Panc1 (cell line): ENCODE measurements at regions not wholly inside any gene's neighbourhood (a gene's known extent, or its start where the extent isn't known, plus 50 kb on each side); places are given as distances from the start of the nearest gene placed in this dataset.

Experiments used
- ATAC-seq: fragments of 200-7000 bp; cut with Tn5 transposase; 2 replicates; pipeline ENCODE4 v1.9.1; 2020; ENCODE audit warnings: mild to moderate bottlenecking, moderate library complexity
- BruUV-seq: library from RNA; stranded (reverse); fragments of 400-500 nt; replicated peaks from 2 replicates; lab custom pipeline; 2021; lab: Mats Ljungman, UMichigan
- CTCF ChIA-PET: fragments of 300-600 bp; sonication (Branson Sonifier 250); formaldehyde crosslinking; loops from one replicate; lab custom pipeline; 2022; ENCODE audit warnings: antibody characterized with exemption; lab: Charles Lee
- POLR2A ChIA-PET: fragments of 300-600 bp; sonication (Branson Sonifier 250); formaldehyde crosslinking; loops from one replicate; lab custom pipeline; 2022; ENCODE audit warnings: antibody characterized with exemption; lab: Charles Lee
- DNase-seq: peaks from one replicate; pipeline ENCODE4 v3.0.0-alpha.2; 2010; ENCODE audit warnings: low read depth, low spot score
- H3K27ac ChIP-seq: 2 replicates; pipeline ENCODE4 v1.5.1; 2011; ENCODE audit warnings: mild to moderate bottlenecking, low read length, inconsistent platforms
- H3K27me3 ChIP-seq: fragments of 200-500 bp; sonication (Bioruptor generic); 2 replicates; pipeline ENCODE4 v1.6.0; 2014; ENCODE audit warnings: low read length, inconsistent platforms; ENCODE audit not compliant: control insufficient read depth, insufficient read depth
- H3K36me3 ChIP-seq: fragments of 200-500 bp; sonication (Bioruptor generic); 2 replicates; pipeline ENCODE4 v1.5.1; 2014; ENCODE audit warnings: inconsistent platforms, mild to moderate bottlenecking, low read length, moderate library complexity; ENCODE audit not compliant: control insufficient read depth, insufficient read depth
- H3K4me1 ChIP-seq: 2 replicates; pipeline ENCODE4 v1.5.1; 2011; ENCODE audit warnings: inconsistent platforms, mild to moderate bottlenecking, low read length, moderate library complexity; ENCODE audit not compliant: control insufficient read depth, insufficient read depth
- H3K4me3 ChIP-seq, 2 experiments: 2 replicates each; pipeline ENCODE4 v1.5.1; 2011 to 2012; ENCODE audit warnings: low read depth in 2 of 2, low read length in 2 of 2, mild to moderate bottlenecking in 2 of 2, inconsistent platforms in 1 of 2, moderate library complexity in 1 of 2
- H3K9me3 ChIP-seq: fragments of 200-500 bp; sonication (Bioruptor generic); 2 replicates; pipeline ENCODE4 v1.5.1; 2014; ENCODE audit warnings: low read depth, mild to moderate bottlenecking, inconsistent platforms, low read length, moderate library complexity; ENCODE audit not compliant: control insufficient read depth, insufficient read depth
- CTCF ChIP-seq: fragments of 450-650 bp; IDR thresholded peaks from 2 replicates; pipeline ENCODE4 v1.5.1; 2017; ENCODE audit warnings: mild to moderate bottlenecking
- POLR2AphosphoS5 ChIP-seq: IDR thresholded peaks from 2 replicates; pipeline ENCODE4 v1.6.1; 2012; ENCODE audit warnings: mild to moderate bottlenecking, low read depth, low read length, moderate library complexity
- REST ChIP-seq, 2 experiments: IDR thresholded peaks; 2 replicates each; pipeline ENCODE4 v1.6.1; 2011 to 2012; ENCODE audit warnings: low read depth in 2 of 2, control low read depth in 1 of 2, low read length in 1 of 2, mild to moderate bottlenecking in 1 of 2, moderate library complexity in 1 of 2; ENCODE audit not compliant: insufficient read depth in 1 of 2
- SIN3A ChIP-seq: IDR thresholded peaks from 2 replicates; pipeline ENCODE4 v1.6.1; 2012; ENCODE audit warnings: low read depth, mild to moderate bottlenecking, low read length, moderate library complexity, borderline replicate concordance; ENCODE audit not compliant: insufficient read depth
- TCF7L2 ChIP-seq: IDR thresholded peaks from 2 replicates; pipeline ENCODE4 v1.6.1; 2011; ENCODE audit warnings: mild to moderate bottlenecking, low read depth, low read length, inconsistent platforms
- in situ Hi-C: cut with HindIII; loops from 2 replicates; pipeline ENCODE4 v1.10.0; 2016; ENCODE audit warnings: low sequenced_read_pairs, low pct_unique_long_range_greater_than_20kb
- intact Hi-C: fragments of 100-400 bp; cut with micrococcal nuclease; formaldehyde crosslinking; loops from one replicate; pipeline ENCODE4 v1.10.0; 2022; ENCODE audit not compliant: unreplicated experiment

- ChIA-PET CTCF (no interaction called here), POLR2A (no interaction called here)
- Histone ChIP-seq H3K36me3 (no peaks in the 10 kb centered on the region), H3K27ac (no peak overlapping the region), H3K27me3 (no peaks in the 10 kb centered on the region), H3K9me3 (no peaks in the 10 kb centered on the region), H3K4me3 (no peak overlapping the region), H3K4me1 (no peaks in the 10 kb centered on the region)
- ATAC-seq (no peak), DNase-seq (no peak)
- no TSS peak for BruUV-seq
- no peak for TF ChIP-seq SIN3A
- TF ChIP-seq POLR2AphosphoS5: no peak
- TF ChIP-seq TCF7L2: no peak
- no peak for TF ChIP-seq CTCF
- TF ChIP-seq REST (IDR thresholded peaks at IDR 0.05; ENCODE audit: insufficient read depth in 1 of 2, low read depth in 2 of 2, low read length in 1 of 2): no peak
- in situ Hi-C loops (no loop called here), intact Hi-C loops (no loop called here)
These were observed 71.9 kb downstream of the OAT start for GRCh38 chr10:124346831-124347230.

DNA sequence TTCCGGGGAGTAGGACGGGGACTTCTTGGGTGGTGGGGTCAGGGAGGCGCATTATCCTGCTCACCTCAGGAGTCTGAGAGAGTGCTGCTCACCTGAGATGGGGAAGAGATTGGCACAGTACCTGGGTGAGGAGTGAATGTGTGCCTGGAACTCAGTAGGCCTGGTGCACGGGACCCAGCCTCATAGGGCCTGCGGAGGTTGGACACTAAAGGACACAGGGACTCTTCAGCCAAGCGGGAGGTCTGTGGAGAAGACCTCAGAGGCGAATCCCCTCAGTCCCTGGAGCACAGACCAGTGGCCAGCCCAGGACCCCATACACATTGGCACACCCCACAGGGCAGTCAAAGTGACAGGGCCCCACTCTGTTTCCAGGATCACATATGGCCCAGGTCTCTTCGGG lies 73.2 kb downstream of the OAT start:
- Histone ChIP-seq H3K36me3 (no peaks in the 10 kb centered on the region), H3K27ac (no peak overlapping the region), H3K4me1 (no peaks in the 10 kb centered on the region; the same call in 1 of the 2 replicates), H3K27me3 (no peaks in the 10 kb centered on the region), H3K9me3 (no peaks in the 10 kb centered on the region), H3K4me3 (no peak overlapping the region)
- ATAC-seq (no peak), DNase-seq (no peak)
- BruUV-seq: no TSS peak
- POLR2A ChIA-PET: no interaction called here
- intact Hi-C loops (no loop called here), in situ Hi-C loops (no loop called here)
- CTCF ChIA-PET: no interaction called here
- TF ChIP-seq CTCF (no peak), TCF7L2 (no peak), POLR2AphosphoS5 (no peak), REST (IDR thresholded peaks at IDR 0.05; ENCODE audit: insufficient read depth in 1 of 2, low read depth in 2 of 2, low read length in 1 of 2) (no peak), SIN3A (no peak)
